ENCODE measurements at regions not wholly inside any gene's neighbourhood (a gene's known extent, or its start where the extent isn't known, plus 50 kb on each side); places are given as distances from the start of the nearest gene placed in this dataset.

GRCh38 chr3:148466143-148466542, 231.6 kb upstream of the AGTR1 start:
- Histone ChIP-seq H3K4me2 (ENCODE audit: low read depth, low read length) (no peak overlapping the region; the same call in 1 of the 2 replicates), H3K27ac (ENCODE audit: insufficient read depth, low read length) (no peak overlapping the region), H3K23ac (ENCODE audit: low read depth, low read length) (no peak overlapping the region), H4K8ac (ENCODE audit: low read depth in 2 of 2, low read length in 2 of 2) (no peak overlapping the region), H3K9me3 (ENCODE audit: control insufficient read depth, insufficient read depth, low read length) (no peaks in the 10 kb centered on the region), H3K4me3 (ENCODE audit: insufficient read depth, low read depth, low read length) (no peak overlapping the region), H2BK120ac (ENCODE audit: low read depth, low read length) (no peak overlapping the region), H2AK9ac (replicated peaks; ENCODE audit: low read depth, low read length, poor library complexity) (no peak overlapping the region), H2BK5ac (ENCODE audit: low read depth, low read length, poor library complexity, severe bottlenecking) (no peak overlapping the region), H3K36me3 (ENCODE audit: control insufficient read depth, insufficient read depth, low read length) (no peaks in the 10 kb centered on the region), H3K9me1 (ENCODE audit: insufficient read depth, low read length) (no peaks in the 10 kb centered on the region), H2AFZ (replicated peaks; ENCODE audit: low read length, poor library complexity) (no peak overlapping the region), H3K14ac (replicated peaks; ENCODE audit: low read depth, low read length) (no peak overlapping the region), H3K4me1 (ENCODE audit: control insufficient read depth, insufficient read depth, low read length) (no peaks in the 10 kb centered on the region), H3K4ac (ENCODE audit: low read depth, low read length) (no peak overlapping the region), H3K56ac (ENCODE audit: extremely low read depth, insufficient read depth, low read length) (no peak overlapping the region), H4K20me1 (ENCODE audit: insufficient read depth, low read length) (no peaks in the 10 kb centered on the region), H3K27me3 (ENCODE audit: control insufficient read depth, insufficient read depth, low read length) (no peaks in the 10 kb centered on the region), H2BK15ac (ENCODE audit: low read depth, low read length) (no peak overlapping the region), H4K91ac (ENCODE audit: insufficient read depth, low read depth, low read length) (no peak overlapping the region), H3K9ac (ENCODE audit: low read depth, low read length) (no peak overlapping the region), H2BK20ac (ENCODE audit: low read depth, low read length) (no peak overlapping the region), H3K18ac (ENCODE audit: low read depth, low read length) (no peak overlapping the region), H2AK5ac (ENCODE audit: low read depth, low read length) (no peak overlapping the region), H3K79me1 (ENCODE audit: low read depth in 1 of 2, low read length in 2 of 2) (no peaks in the 10 kb centered on the region), H4K5ac (ENCODE audit: low read depth, low read length) (no peak overlapping the region)
- POLR2A ChIA-PET (ENCODE audit: unreplicated experiment) = no interaction called here
- WGBS, 2 experiments (ENCODE audit: extremely low coverage in 2 of 2, insufficient read length in 1 of 2) = no CpG with 5 or more reads among the region's 2 CpGs
- peak; percentile 73 for DNase-seq
- CTCF ChIA-PET = no interaction called here
- intact Hi-C loops (cut with micrococcal nuclease) (no loop called here), in situ Hi-C loops (cut with MboI; ENCODE audit: low sequenced_read_pairs) (no loop called here), dilution Hi-C loops (cut with HindIII; ENCODE audit: low sequenced_read_pairs, unreplicated experiment) (no loop called here)
- peak; percentile 11; the same call in 1 of the 2 replicates for ATAC-seq (ENCODE audit: low read depth)
- BruUV-seq (replicated peaks) = no TSS peak
- no peak for TF ChIP-seq POLR2A (IDR thresholded peaks at IDR 0.05; ENCODE audit: low read depth, low read length)
- no peak for TF ChIP-seq RFX5 (IDR thresholded peaks at IDR 0.05; ENCODE audit: low read depth, low read length)
- no peak for TF ChIP-seq BHLHE40 (IDR thresholded peaks at IDR 0.05; ENCODE audit: low read depth, low read length)
- no peak for TF ChIP-seq CHD1 (IDR thresholded peaks at IDR 0.05; ENCODE audit: low read depth, low read length)
- TF ChIP-seq SMC3 (IDR thresholded peaks at IDR 0.05; ENCODE audit: low read depth, low read length) = no peak
- TF ChIP-seq ELK1 (IDR thresholded peaks at IDR 0.05; ENCODE audit: borderline replicate concordance, low read depth, low read length) = no peak
- no peak for TF ChIP-seq CEBPB (IDR thresholded peaks at IDR 0.05; ENCODE audit: low read depth, low read length)
- TF ChIP-seq MXI1 (IDR thresholded peaks at IDR 0.05; ENCODE audit: borderline replicate concordance, low read depth, low read length) = no peak
- no peak for TF ChIP-seq USF2 (IDR thresholded peaks at IDR 0.05; ENCODE audit: low read depth, low read length)
- TF ChIP-seq RCOR1 (IDR thresholded peaks at IDR 0.05; ENCODE audit: insufficient replicate concordance, low read length) = no peak
- no peak for TF ChIP-seq NFE2L2 (IDR thresholded peaks at IDR 0.05; ENCODE audit: low read depth, low read length)
- TF ChIP-seq MAZ (IDR thresholded peaks at IDR 0.05; ENCODE audit: borderline replicate concordance, low read depth, low read length) = no peak
- no peak for TF ChIP-seq CTCF (conservative IDR thresholded peaks at IDR 0.05; ENCODE audit: low read depth, low read length)
- no peak for TF ChIP-seq RAD21 (IDR thresholded peaks at IDR 0.05; ENCODE audit: low read length)
- TF ChIP-seq MAFK (IDR thresholded peaks at IDR 0.05; ENCODE audit: low read depth, low read length) = no peak
- no peak for TF ChIP-seq FOS (IDR thresholded peaks at IDR 0.05; ENCODE audit: low read depth, low read length)

All from IMR-90 (cell line).